PC-9 (cell line): ENCODE measurements at regions not wholly inside any gene's neighbourhood (a gene's known extent, or its start where the extent isn't known, plus 50 kb on each side); places are given as distances from the start of the nearest gene placed in this dataset.

Experiments used
- EZH2 ChIP-seq: fragments of 200-600 bp; sonication (generic); IDR thresholded peaks from 2 replicates; pipeline ENCODE4 v1.8.0; 2017; ENCODE audit warnings: antibody characterized with exemption, low read depth
- TF ChIP-seq, protein P1 (sequence below): fragments of 200-600 bp; sonication (generic); conservative IDR thresholded peaks from 2 replicates; pipeline ENCODE4 v1.6.1; 2017; ENCODE audit warnings: mixed run types, antibody characterized with exemption, mild to moderate bottlenecking, moderate library complexity

DNA sequence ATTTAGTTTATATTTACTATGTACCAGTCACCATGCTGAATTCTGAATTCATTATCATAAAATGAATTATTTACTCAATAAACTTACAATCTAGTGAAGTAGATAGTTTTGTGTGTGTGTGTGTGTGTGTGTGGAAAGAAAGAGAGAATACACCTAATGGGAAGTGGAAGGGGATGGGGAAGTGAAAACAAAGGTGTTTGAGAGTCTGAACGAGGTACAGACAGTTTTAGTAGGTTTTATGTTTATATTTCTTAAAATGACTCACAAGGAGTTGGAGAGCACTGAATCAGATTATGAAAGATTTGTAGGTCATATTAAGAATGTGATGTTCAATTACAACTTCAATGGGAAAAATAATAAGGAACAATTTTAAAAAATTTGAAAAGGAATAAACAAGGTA, 1753.0 kb downstream of the SLITRK1 start:
- TF ChIP-seq, protein P1, sequence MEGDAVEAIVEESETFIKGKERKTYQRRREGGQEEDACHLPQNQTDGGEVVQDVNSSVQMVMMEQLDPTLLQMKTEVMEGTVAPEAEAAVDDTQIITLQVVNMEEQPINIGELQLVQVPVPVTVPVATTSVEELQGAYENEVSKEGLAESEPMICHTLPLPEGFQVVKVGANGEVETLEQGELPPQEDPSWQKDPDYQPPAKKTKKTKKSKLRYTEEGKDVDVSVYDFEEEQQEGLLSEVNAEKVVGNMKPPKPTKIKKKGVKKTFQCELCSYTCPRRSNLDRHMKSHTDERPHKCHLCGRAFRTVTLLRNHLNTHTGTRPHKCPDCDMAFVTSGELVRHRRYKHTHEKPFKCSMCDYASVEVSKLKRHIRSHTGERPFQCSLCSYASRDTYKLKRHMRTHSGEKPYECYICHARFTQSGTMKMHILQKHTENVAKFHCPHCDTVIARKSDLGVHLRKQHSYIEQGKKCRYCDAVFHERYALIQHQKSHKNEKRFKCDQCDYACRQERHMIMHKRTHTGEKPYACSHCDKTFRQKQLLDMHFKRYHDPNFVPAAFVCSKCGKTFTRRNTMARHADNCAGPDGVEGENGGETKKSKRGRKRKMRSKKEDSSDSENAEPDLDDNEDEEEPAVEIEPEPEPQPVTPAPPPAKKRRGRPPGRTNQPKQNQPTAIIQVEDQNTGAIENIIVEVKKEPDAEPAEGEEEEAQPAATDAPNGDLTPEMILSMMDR: no peak
- TF ChIP-seq EZH2: no peak
